Caco-2 (cell line): ENCODE measurements at regions not wholly inside any gene's neighbourhood (a gene's known extent, or its start where the extent isn't known, plus 50 kb on each side); places are given as distances from the start of the nearest gene placed in this dataset.

Experiments
- BruUV-seq: library from RNA; stranded (reverse); fragments of 400-500 nt; replicated peaks from 2 replicates; lab custom pipeline; 2021; lab: Mats Ljungman, UMichigan
- CTCF ChIA-PET: fragments of 300-600 bp; sonication (Branson Sonifier 250); formaldehyde crosslinking; loops from one replicate; lab custom pipeline; 2022; ENCODE audit warnings: antibody characterized with exemption; lab: Charles Lee
- POLR2A ChIA-PET: fragments of 300-600 bp; sonication (Branson Sonifier 250); formaldehyde crosslinking; loops from one replicate; lab custom pipeline; 2022; ENCODE audit warnings: antibody characterized with exemption; lab: Charles Lee
- DNase-seq, 2 experiments: peaks; one replicate each; pipeline versions ENCODE4 v3.0.0 to v3.0.0-alpha.2; 2020 to 2022
- H3K27me3 ChIP-seq: replicated peaks from 2 replicates; pipeline ENCODE4 v1.6.0; 2011; ENCODE audit warnings: low read length; ENCODE audit not compliant: control insufficient read depth, insufficient read depth
- H3K36me3 ChIP-seq: 2 replicates; pipeline ENCODE4 v1.5.1; 2011; ENCODE audit warnings: low read length; ENCODE audit not compliant: control insufficient read depth, insufficient read depth
- H3K4me1 ChIP-seq: fragments of 250-450 bp; sonication (Bioruptor Pico); 2 replicates; pipeline ENCODE4 v1.5.1; 2020; ENCODE audit warnings: mild to moderate bottlenecking
- H3K4me3 ChIP-seq: 2 replicates; pipeline ENCODE4 v1.5.1; 2011; ENCODE audit warnings: low read depth, mild to moderate bottlenecking, control low read depth, low read length
- H3K9me3 ChIP-seq: fragments of 250-450 bp; sonication (Bioruptor Pico); 2 replicates; pipeline ENCODE4 v1.5.1; 2020; ENCODE audit warnings: mild to moderate bottlenecking, moderate library complexity
- H3K27ac Mint-ChIP-seq: one replicate; pipeline ENCODE4 v1.8.0; 2022; ENCODE audit warnings: mixed read lengths; ENCODE audit not compliant: unreplicated experiment
- H3K27me3 Mint-ChIP-seq: one replicate; pipeline ENCODE4 v1.8.0; 2022; ENCODE audit warnings: mixed read lengths; ENCODE audit not compliant: insufficient read depth, unreplicated experiment
- H3K36me3 Mint-ChIP-seq: one replicate; pipeline ENCODE4 v1.8.0; 2022; ENCODE audit warnings: mild to moderate bottlenecking, mixed read lengths; ENCODE audit not compliant: insufficient read depth, unreplicated experiment
- H3K4me1 Mint-ChIP-seq: one replicate; pipeline ENCODE4 v1.8.0; 2022; ENCODE audit warnings: low read depth, mixed read lengths; ENCODE audit not compliant: unreplicated experiment
- H3K4me3 Mint-ChIP-seq: one replicate; pipeline ENCODE4 v1.8.0; 2022; ENCODE audit warnings: mild to moderate bottlenecking, moderate library complexity, mixed read lengths; ENCODE audit not compliant: unreplicated experiment
- H3K9me3 Mint-ChIP-seq: one replicate; pipeline ENCODE4 v1.8.0; 2022; ENCODE audit warnings: mixed read lengths; ENCODE audit not compliant: unreplicated experiment
- intact Hi-C: fragments of 100-400 bp; cut with micrococcal nuclease; formaldehyde crosslinking; loops from one replicate; pipeline ENCODE4 v1.10.0; 2022; ENCODE audit not compliant: unreplicated experiment
- TF ChIP-seq, protein P1 (sequence below), 2 experiments: fragments of 200-600 bp in 1 of 2; IDR thresholded peaks; 1 replicate in 1 of 2; 2 replicates in 1 of 2; pipeline versions ENCODE4 v1.5.1 to v1.8.0; 2011 to 2022; ENCODE audit warnings: antibody characterized with exemption in 1 of 2, control low read depth in 1 of 2, inconsistent platforms in 1 of 2, low read depth in 1 of 2, low read length in 1 of 2, mild to moderate bottlenecking in 1 of 2, moderate library complexity in 1 of 2; ENCODE audit not compliant: insufficient read depth in 1 of 2, severe bottlenecking in 1 of 2, unreplicated experiment in 1 of 2

DNA sequence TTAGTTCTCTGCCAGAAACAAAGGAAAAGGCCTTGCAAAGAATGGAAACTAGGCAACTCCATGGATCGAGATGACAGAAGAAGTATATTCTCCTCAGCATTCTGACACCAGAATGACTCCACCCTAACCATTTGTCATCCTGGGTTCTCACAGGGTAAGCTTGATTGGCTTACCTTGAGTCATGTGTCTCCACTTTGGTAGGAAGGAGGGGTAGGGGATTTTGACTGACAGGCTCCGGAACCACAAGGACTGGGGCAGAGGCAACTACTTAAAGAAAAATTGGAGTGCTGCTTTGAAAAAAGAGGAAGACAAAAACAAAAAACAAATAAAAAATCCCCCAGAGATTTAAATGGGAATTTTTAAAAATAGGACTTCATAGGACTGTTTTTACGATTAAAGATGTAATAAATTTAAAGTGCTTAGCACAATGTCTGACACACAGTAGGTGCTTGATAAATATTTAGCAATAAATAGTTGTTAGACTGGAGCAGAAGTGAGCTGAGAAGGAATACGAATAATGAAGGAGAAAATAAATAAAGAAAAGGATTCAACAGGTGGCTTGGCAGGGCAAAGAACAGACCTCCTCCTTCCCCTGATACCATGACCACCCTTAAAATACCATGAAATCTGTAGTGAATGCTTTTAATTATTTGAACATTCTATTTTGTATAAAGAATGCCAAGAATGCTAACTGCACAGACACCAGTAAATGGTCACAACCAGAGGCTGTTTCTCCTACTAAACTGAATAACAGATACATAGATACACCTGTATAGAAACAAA, 230.2 kb downstream of the CDCA7 start:
- H3K27me3 Mint-ChIP-seq = peaks cover 4% of the 10 kb centered on the region
- no peak for DNase-seq
- no TSS peak for BruUV-seq
- Histone ChIP-seq H3K36me3 (no peaks in the 10 kb centered on the region), H3K4me3 (no peak overlapping the region), H3K9me3 (no peaks in the 10 kb centered on the region), H3K4me1 (no peaks in the 10 kb centered on the region), H3K27me3 (no peaks in the 10 kb centered on the region)
- POLR2A ChIA-PET = no interaction called here
- no peak overlapping the region for H3K27ac Mint-ChIP-seq
- CTCF ChIA-PET = no interaction called here
- no peaks in the 10 kb centered on the region for H3K36me3 Mint-ChIP-seq
- peaks cover 5% of the 10 kb centered on the region for H3K4me1 Mint-ChIP-seq
- H3K9me3 Mint-ChIP-seq = no peaks in the 10 kb centered on the region
- TF ChIP-seq, protein P1, sequence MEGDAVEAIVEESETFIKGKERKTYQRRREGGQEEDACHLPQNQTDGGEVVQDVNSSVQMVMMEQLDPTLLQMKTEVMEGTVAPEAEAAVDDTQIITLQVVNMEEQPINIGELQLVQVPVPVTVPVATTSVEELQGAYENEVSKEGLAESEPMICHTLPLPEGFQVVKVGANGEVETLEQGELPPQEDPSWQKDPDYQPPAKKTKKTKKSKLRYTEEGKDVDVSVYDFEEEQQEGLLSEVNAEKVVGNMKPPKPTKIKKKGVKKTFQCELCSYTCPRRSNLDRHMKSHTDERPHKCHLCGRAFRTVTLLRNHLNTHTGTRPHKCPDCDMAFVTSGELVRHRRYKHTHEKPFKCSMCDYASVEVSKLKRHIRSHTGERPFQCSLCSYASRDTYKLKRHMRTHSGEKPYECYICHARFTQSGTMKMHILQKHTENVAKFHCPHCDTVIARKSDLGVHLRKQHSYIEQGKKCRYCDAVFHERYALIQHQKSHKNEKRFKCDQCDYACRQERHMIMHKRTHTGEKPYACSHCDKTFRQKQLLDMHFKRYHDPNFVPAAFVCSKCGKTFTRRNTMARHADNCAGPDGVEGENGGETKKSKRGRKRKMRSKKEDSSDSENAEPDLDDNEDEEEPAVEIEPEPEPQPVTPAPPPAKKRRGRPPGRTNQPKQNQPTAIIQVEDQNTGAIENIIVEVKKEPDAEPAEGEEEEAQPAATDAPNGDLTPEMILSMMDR (IDR thresholded peaks at IDR 0.05; ENCODE audit: insufficient read depth in 1 of 2, low read depth in 1 of 2, low read length in 1 of 2, severe bottlenecking in 1 of 2, unreplicated experiment in 1 of 2) = no peak
- H3K4me3 Mint-ChIP-seq = no peak overlapping the region
- intact Hi-C loops = no loop called here

GRCh38 chr2:173588931-173589369, 234.3 kb downstream of the CDCA7 start:
- Histone ChIP-seq H3K27me3 (no peaks in the 10 kb centered on the region), H3K4me3 (no peak overlapping the region), H3K36me3 (no peaks in the 10 kb centered on the region), H3K9me3 (peaks cover 9% of the 10 kb centered on the region), H3K4me1 (no peaks in the 10 kb centered on the region)
- intact Hi-C loops = no loop called here
- Mint-ChIP-seq H3K36me3 (no peaks in the 10 kb centered on the region), H3K27me3 (peaks cover 4% of the 10 kb centered on the region), H3K4me3 (no peak overlapping the region), H3K4me1 (peaks cover 5% of the 10 kb centered on the region), H3K9me3 (peaks cover 9% of the 10 kb centered on the region), H3K27ac (no peak overlapping the region)
- no TSS peak for BruUV-seq
- DNase-seq = no peak
- ChIA-PET POLR2A (no interaction called here), CTCF (no interaction called here)
- TF ChIP-seq, protein P1 (IDR thresholded peaks at IDR 0.05; ENCODE audit: insufficient read depth in 1 of 2, low read depth in 1 of 2, low read length in 1 of 2, severe bottlenecking in 1 of 2, unreplicated experiment in 1 of 2) = no peak

- no peak overlapping the region for H3K4me3 Mint-ChIP-seq
- CTCF ChIA-PET = no interaction called here
- intact Hi-C loops = no loop called here
Measured at GRCh38 chr2:173589604-173590275, 235.1 kb downstream of the CDCA7 start.

More at GRCh38 chr2:173589604-173590275, 235.1 kb downstream of the CDCA7 start:
- POLR2A ChIA-PET = no interaction called here
- Histone ChIP-seq H3K27me3 (no peaks in the 10 kb centered on the region), H3K9me3 (peaks cover 9% of the 10 kb centered on the region), H3K36me3 (no peaks in the 10 kb centered on the region), H3K4me3 (no peak overlapping the region), H3K4me1 (no peaks in the 10 kb centered on the region)
- Mint-ChIP-seq H3K4me1 (peaks cover 5% of the 10 kb centered on the region), H3K27ac (no peak overlapping the region), H3K9me3 (peaks cover 17% of the 10 kb centered on the region), H3K36me3 (no peaks in the 10 kb centered on the region), H3K27me3 (peaks cover 5% of the 10 kb centered on the region)
- TF ChIP-seq, protein P1 (IDR thresholded peaks at IDR 0.05; ENCODE audit: insufficient read depth in 1 of 2, low read depth in 1 of 2, low read length in 1 of 2, severe bottlenecking in 1 of 2, unreplicated experiment in 1 of 2) = no peak
- BruUV-seq = no TSS peak
- no peak for DNase-seq
